BJ (cell line): ENCODE measurements at regions not wholly inside any gene's neighbourhood (a gene's known extent, or its start where the extent isn't known, plus 50 kb on each side); places are given as distances from the start of the nearest gene placed in this dataset.
"Not testable (repeated sequence)": the region's sequence is repeated elsewhere in the genome, so short reads cannot be mapped to it uniquely, and the experiment has no call there.

Source experiments
- CTCF ChIA-PET: fragments of 350-600 bp; formaldehyde crosslinking; extraction: SDS; loops from one replicate; lab custom pipeline; 2021; ENCODE audit warnings: antibody characterized with exemption, inconsistent platforms; lab: Yijun Ruan, JAX
- POLR2A ChIA-PET: fragments of 300-600 bp; sonication (Branson Sonifier 250); formaldehyde crosslinking; extraction: SDS; loops from one replicate; lab custom pipeline; 2021; ENCODE audit warnings: antibody characterized with exemption; lab: Charles Lee
- DNase-seq: peaks from one replicate; pipeline ENCODE4 v3.0.0-alpha.2; 2011; ENCODE audit warnings: low read depth
- H3K27me3 ChIP-seq: 2 replicates; pipeline ENCODE4 v1.6.0; 2011; ENCODE audit warnings: low read length; ENCODE audit not compliant: control insufficient read depth, insufficient read depth
- H3K36me3 ChIP-seq: 2 replicates; pipeline ENCODE4 v1.5.1; 2011; ENCODE audit warnings: low read length; ENCODE audit not compliant: control insufficient read depth, insufficient read depth
- H3K4me3 ChIP-seq: 2 replicates; pipeline ENCODE4 v1.5.1; 2011; ENCODE audit warnings: low read depth, mild to moderate bottlenecking, control low read depth, low read length
- CTCF ChIP-seq: IDR thresholded peaks from 2 replicates; pipeline ENCODE4 v1.5.1; 2011; ENCODE audit warnings: low read depth, mild to moderate bottlenecking, control low read depth, inconsistent platforms, low read length, moderate library complexity; ENCODE audit not compliant: insufficient read depth

GRCh38 chr21:28690196-28690595 is 302.5 kb downstream of the LTN1 start:
- TF ChIP-seq CTCF: no peak
- Histone ChIP-seq H3K36me3 (no peaks in the 10 kb centered on the region), H3K4me3 (no peak overlapping the region), H3K27me3 (no peaks in the 10 kb centered on the region)
- ChIA-PET POLR2A (no interaction called here), CTCF (interaction anchor here (0.7 to 0.9 kb wide), 2 partner anchors 12 to 76 kb away, joined by 3 to 6 read pairs; no protein-coding TSS in a partner anchor)
- DNase-seq: no peak

- H3K27me3 ChIP-seq: no peaks in the 10 kb centered on the region
- DNase-seq: no peak
- POLR2A ChIA-PET: no interaction called here
- no peak overlapping the region for H3K4me3 ChIP-seq
- CTCF ChIA-PET: interaction anchor here (0.9 kb wide), 1 partner anchor 238 kb away, joined by 3 read pairs; no protein-coding TSS in a partner anchor
- no peak for TF ChIP-seq CTCF
- H3K36me3 ChIP-seq: no peaks in the 10 kb centered on the region
Measured at GRCh38 chr21:28688381-28688780, 304.3 kb downstream of the LTN1 start.

- DNase-seq: no peak
- CTCF ChIA-PET: interaction anchor here (0.9 kb wide), 1 partner anchor 13 kb away, joined by 3 read pairs; no protein-coding TSS in a partner anchor
- POLR2A ChIA-PET: no interaction called here
- Histone ChIP-seq H3K27me3 (no peaks in the 10 kb centered on the region), H3K4me3 (no peak overlapping the region), H3K36me3 (no peaks in the 10 kb centered on the region)
- TF ChIP-seq CTCF: no peak
Measured at GRCh38 chr21:28687586-28687985, 305.1 kb downstream of the LTN1 start.

GRCh38 chr21:28683982-28684752 is 308.5 kb downstream of the LTN1 start:
- ChIA-PET POLR2A (no interaction called here), CTCF (interaction anchor here (1.4 kb wide), 1 partner anchor 8 kb away, joined by 3 read pairs; no protein-coding TSS in a partner anchor)
- Histone ChIP-seq H3K4me3 (no peak overlapping the region), H3K36me3 (no peaks in the 10 kb centered on the region), H3K27me3 (no peaks in the 10 kb centered on the region)
- no peak for TF ChIP-seq CTCF
- no peak for DNase-seq

GRCh38 chr21:28682884-28683283 is 309.8 kb downstream of the LTN1 start:
- CTCF ChIA-PET, DNase-seq, POLR2A ChIA-PET, H3K27me3 ChIP-seq, H3K4me3 ChIP-seq, H3K36me3 ChIP-seq: not testable (repeated sequence)

- H3K4me3 ChIP-seq, H3K36me3 ChIP-seq, CTCF ChIA-PET, DNase-seq, POLR2A ChIA-PET, H3K27me3 ChIP-seq: not testable (repeated sequence)
Measured at GRCh38 chr21:28677096-28677495, 315.6 kb downstream of the LTN1 start.
